Fibroblast of mammary gland (primary cell): ENCODE measurements at regions not wholly inside any gene's neighbourhood (a gene's known extent, or its start where the extent isn't known, plus 50 kb on each side); places are given as distances from the start of the nearest gene placed in this dataset.

Experiments used
- DNase-seq: peaks from one replicate; pipeline ENCODE4 v3.0.0-alpha.2; 2010; ENCODE audit warnings: low read depth
- H3K4me3 ChIP-seq: 2 replicates; pipeline ENCODE4 v1.5.1; 2011; ENCODE audit warnings: low read depth, mild to moderate bottlenecking, low read length, moderate library complexity; ENCODE audit not compliant: control insufficient read depth
- TF ChIP-seq, protein P1 (sequence below): conservative IDR thresholded peaks from 2 replicates; pipeline ENCODE4 v1.5.1; 2011; ENCODE audit warnings: low read depth, low read length, inconsistent platforms; ENCODE audit not compliant: control insufficient read depth, insufficient read depth

- TF ChIP-seq, protein P1, sequence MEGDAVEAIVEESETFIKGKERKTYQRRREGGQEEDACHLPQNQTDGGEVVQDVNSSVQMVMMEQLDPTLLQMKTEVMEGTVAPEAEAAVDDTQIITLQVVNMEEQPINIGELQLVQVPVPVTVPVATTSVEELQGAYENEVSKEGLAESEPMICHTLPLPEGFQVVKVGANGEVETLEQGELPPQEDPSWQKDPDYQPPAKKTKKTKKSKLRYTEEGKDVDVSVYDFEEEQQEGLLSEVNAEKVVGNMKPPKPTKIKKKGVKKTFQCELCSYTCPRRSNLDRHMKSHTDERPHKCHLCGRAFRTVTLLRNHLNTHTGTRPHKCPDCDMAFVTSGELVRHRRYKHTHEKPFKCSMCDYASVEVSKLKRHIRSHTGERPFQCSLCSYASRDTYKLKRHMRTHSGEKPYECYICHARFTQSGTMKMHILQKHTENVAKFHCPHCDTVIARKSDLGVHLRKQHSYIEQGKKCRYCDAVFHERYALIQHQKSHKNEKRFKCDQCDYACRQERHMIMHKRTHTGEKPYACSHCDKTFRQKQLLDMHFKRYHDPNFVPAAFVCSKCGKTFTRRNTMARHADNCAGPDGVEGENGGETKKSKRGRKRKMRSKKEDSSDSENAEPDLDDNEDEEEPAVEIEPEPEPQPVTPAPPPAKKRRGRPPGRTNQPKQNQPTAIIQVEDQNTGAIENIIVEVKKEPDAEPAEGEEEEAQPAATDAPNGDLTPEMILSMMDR, result no peak
- DNase-seq, result no peak
- H3K4me3 ChIP-seq, result peak overlapping the region; percentile 34
Measured at GRCh38 chr12:124517260-124518050, 50.0 kb downstream of the NCOR2 start.

DNA sequence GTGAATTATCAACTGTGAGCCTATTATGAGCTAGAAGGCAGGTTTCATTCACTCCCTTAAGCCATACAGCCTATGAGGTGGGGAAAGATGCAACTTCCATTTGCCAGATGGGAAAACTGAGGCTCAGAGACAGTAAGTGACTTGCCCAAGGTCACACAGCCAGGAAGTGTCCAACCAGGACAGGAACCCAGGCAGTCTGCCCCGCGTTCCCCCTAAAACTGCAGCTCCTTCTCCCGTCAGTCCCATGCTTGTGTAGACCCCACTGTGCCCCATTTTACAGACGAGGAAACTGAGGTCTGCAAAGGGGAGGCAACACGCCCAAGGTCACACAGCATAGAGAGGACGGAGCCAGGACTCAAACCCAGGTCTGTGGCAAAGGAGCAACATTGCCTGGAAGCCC is 50.6 kb downstream of the NCOR2 start:
- peak overlapping the region; percentile 20 for H3K4me3 ChIP-seq
- no peak for DNase-seq
- TF ChIP-seq, protein P1, result no peak

DNA sequence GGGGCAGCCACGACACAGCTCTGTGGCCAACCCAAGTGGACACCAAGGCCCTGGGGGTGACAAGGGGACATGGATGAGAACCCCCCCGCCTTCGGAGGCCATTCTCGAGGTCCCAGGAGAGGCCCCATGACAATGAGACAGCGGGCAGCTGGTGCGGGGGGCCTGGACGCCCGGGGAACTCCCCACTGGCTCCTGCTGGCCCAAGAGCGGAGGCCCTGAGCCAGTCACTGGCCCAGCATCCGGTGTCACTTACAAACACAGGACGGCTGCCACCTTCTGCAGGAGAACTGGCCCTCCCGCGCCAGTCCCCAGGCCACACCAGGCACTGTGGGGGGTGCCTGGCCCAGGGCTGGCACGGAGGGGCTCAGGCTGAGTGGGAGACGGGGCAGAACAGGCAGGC is 51.4 kb downstream of the NCOR2 start:
- TF ChIP-seq, protein P1, result no peak
- no peak for DNase-seq
- H3K4me3 ChIP-seq, result no peak overlapping the region

DNA sequence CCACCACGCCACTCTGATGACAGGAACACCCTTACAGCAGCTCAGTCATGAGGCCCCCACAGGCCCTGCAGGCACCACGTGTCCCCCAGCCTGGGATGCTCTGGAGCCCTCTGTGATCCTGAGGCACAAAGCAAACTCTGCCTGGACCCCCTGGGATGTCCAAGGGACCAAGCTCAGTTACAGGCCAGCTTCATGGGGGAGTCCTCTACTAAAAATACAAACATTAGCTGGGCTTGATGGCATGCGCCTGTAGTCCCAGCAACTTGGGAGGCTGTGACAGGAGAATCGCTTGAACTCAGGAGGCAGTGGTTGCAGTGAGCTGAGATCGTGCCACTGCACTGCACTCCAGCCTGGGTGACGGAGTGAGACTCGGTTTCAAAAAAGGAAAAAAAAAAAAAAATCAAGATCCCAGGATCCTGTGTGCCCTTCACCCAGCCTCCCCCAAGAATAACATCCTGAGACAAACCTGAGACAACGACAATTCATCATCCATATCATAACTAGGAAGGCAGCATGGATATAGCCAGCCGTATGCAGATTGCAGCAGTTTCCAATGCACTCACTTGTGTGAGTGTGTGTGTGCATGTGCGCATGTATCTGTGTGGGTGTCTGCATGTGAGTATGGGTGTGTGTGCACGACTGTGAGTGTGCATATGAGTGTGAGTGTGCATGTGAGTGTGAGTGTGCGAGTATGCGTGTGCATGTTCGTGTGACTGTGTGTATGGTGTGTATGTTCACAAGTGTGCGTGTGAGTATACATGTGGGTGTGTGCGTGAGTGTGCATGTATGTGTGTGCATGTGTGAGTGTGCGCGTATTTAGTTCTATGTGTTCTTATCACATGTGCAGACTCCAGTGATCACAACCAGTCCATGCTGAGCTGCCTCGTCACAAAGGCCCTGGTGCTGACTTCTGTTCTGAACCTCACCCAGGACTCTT is 52.1 kb downstream of the NCOR2 start:
- H3K4me3 ChIP-seq, result no peak overlapping the region
- TF ChIP-seq, protein P1, result no peak

GRCh38 chr12:124514145-124514995 is 53.0 kb downstream of the NCOR2 start:
- DNase-seq, result no peak
- no peak overlapping the region for H3K4me3 ChIP-seq
- TF ChIP-seq, protein P1, result no peak

More for the DNA sequence above, 52.1 kb downstream of the NCOR2 start:
- no peak for DNase-seq

DNA sequence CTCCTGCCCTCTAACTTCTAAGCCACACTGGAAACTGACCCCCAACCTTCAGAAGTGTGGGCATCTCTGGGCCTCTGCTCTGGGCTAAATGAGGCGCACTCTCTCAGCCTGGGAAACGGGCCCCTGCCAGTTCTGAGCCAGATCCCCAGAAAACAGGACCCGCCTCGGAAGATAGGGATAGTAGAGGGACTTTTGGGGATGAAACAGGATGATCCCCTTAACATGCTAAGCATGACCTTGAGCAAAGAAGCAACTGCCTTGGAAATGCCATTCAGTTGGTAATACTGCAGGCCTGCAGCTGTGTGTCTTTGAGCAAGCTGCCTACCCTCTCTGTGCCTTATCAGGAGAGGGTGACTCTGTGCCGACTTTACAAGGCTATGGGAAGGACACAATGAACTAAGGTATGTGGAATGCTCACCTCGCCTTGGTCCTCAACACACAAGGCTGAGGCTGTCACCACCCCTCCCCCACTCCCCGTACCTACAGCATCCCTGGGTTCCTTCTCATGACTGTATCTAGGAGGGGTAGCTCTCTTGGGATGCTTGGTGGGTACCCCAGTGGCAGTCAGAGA is 54.0 kb downstream of the NCOR2 start:
- no peak for DNase-seq
- TF ChIP-seq, protein P1, result no peak
- H3K4me3 ChIP-seq, result no peak overlapping the region
